BLaER1 treated with 17β-estradiol and CSF1 and Interleukin-3, amounts not matched to agents 10 nM and 100 nM (cell line): ENCODE measurements at regions not wholly inside any gene's neighbourhood (a gene's known extent, or its start where the extent isn't known, plus 50 kb on each side); places are given as distances from the start of the nearest gene placed in this dataset.
"Not testable (repeated sequence)": the region's sequence is repeated elsewhere in the genome, so short reads cannot be mapped to it uniquely, and the experiment has no call there.

Experiments used
- H3K27ac ChIP-seq, 11 experiments: shearing (Covaris generic); formaldehyde crosslinking; 2 replicates each; pipeline ENCODE4 v1.8.1; 2022
- H3K27me3 ChIP-seq, 11 experiments: shearing (Covaris generic); formaldehyde crosslinking; 2 replicates each; pipeline ENCODE4 v1.8.1; 2022
- H3K36me3 ChIP-seq, 11 experiments: shearing (Covaris generic); formaldehyde crosslinking; 2 replicates each; pipeline ENCODE4 v1.8.1; 2022
- H3K4me1 ChIP-seq, 10 experiments: shearing (Covaris generic); formaldehyde crosslinking; 2 replicates each; pipeline ENCODE4 v1.8.1; 2022
- H3K4me2 ChIP-seq, 11 experiments: shearing (Covaris generic); formaldehyde crosslinking; 2 replicates each; pipeline ENCODE4 v1.8.1; 2022
- H3K4me3 ChIP-seq, 10 experiments: shearing (Covaris generic); formaldehyde crosslinking; 2 replicates each; pipeline ENCODE4 v1.8.1; 2022
- H3K9ac ChIP-seq, 11 experiments: shearing (Covaris generic); formaldehyde crosslinking; 2 replicates each; pipeline ENCODE4 v1.8.1; 2022
- H3K9me3 ChIP-seq, 11 experiments: shearing (Covaris generic); formaldehyde crosslinking; replicated peaks in 1 of 11; 2 replicates each; pipeline ENCODE4 v1.8.1; 2022
- H4K20me1 ChIP-seq, 11 experiments: shearing (Covaris generic); formaldehyde crosslinking; 2 replicates each; pipeline ENCODE4 v1.8.1; 2022
- Cebpa-rat ChIP-seq, 11 experiments: shearing (Covaris generic); IDR thresholded peaks; 2 replicates each; pipeline ENCODE4 v1.8.1; 2022

GRCh38 chr10:80709866-80710265 lies 172.2 kb downstream of the SH2D4B start:
- no peak for TF ChIP-seq Cebpa-rat (IDR thresholded peaks at IDR 0.05)
- Histone ChIP-seq H3K9me3 (0 out of 22 replicates have a peak, but pooled peaks cover 0 to 5% (median 0%) of the 10 kb centered on the region in 11 experiments), H3K36me3 (no peaks in the 10 kb centered on the region), H3K4me2 (no peak overlapping the region), H3K4me1 (no peaks in the 10 kb centered on the region), H4K20me1 (no peaks in the 10 kb centered on the region), H3K27ac (no peak overlapping the region), H3K9ac (no peak overlapping the region), H3K27me3 (no peaks in the 10 kb centered on the region), H3K4me3 (no peak overlapping the region)

- H3K9me3 ChIP-seq: no peaks in the 10 kb centered on the region
- no peak for TF ChIP-seq Cebpa-rat (IDR thresholded peaks at IDR 0.05)
Observed at GRCh38 chr10:80713398-80713928, 175.8 kb downstream of the SH2D4B start.

GRCh38 chr10:80714566-80714965 lies 176.9 kb downstream of the SH2D4B start:
- H3K36me3 ChIP-seq: no peaks in the 10 kb centered on the region
- H3K27me3 ChIP-seq: no peaks in the 10 kb centered on the region
- H3K9me3 ChIP-seq: no peaks in the 10 kb centered on the region
- no peak overlapping the region for H3K4me3 ChIP-seq
- no peak for TF ChIP-seq Cebpa-rat (IDR thresholded peaks at IDR 0.05)
- no peaks in the 10 kb centered on the region for H4K20me1 ChIP-seq
- no peak overlapping the region for H3K9ac ChIP-seq
- no peaks in the 10 kb centered on the region for H3K4me1 ChIP-seq
- H3K27ac ChIP-seq: no peak overlapping the region
- H3K4me2 ChIP-seq: no peak overlapping the region

More at GRCh38 chr10:80713398-80713928, 175.8 kb downstream of the SH2D4B start:
- Histone ChIP-seq H3K4me3 (no peak overlapping the region), H3K4me1 (no peaks in the 10 kb centered on the region), H3K9ac (no peak overlapping the region), H3K4me2 (no peak overlapping the region), H3K27me3 (no peaks in the 10 kb centered on the region), H3K36me3 (no peaks in the 10 kb centered on the region), H4K20me1 (no peaks in the 10 kb centered on the region), H3K27ac (no peak overlapping the region)

- no peak overlapping the region for H3K4me3 ChIP-seq
- no peaks in the 10 kb centered on the region for H3K4me1 ChIP-seq
- no peaks in the 10 kb centered on the region for H4K20me1 ChIP-seq
- H3K4me2 ChIP-seq: no peak overlapping the region
- H3K27ac ChIP-seq: no peak overlapping the region
- peaks cover 0 to 15% (median 6%) of the 10 kb centered on the region in 11 experiments; a peak in 8 of 22 replicates for H3K9me3 ChIP-seq
- TF ChIP-seq Cebpa-rat (IDR thresholded peaks at IDR 0.05): no peak
- H3K27me3 ChIP-seq: no peaks in the 10 kb centered on the region
- no peak overlapping the region for H3K9ac ChIP-seq
- H3K36me3 ChIP-seq: no peaks in the 10 kb centered on the region
Observed at GRCh38 chr10:80718024-80718423, 180.3 kb downstream of the SH2D4B start.

- no peak overlapping the region for H3K4me2 ChIP-seq
- H3K36me3 ChIP-seq: no peaks in the 10 kb centered on the region
Observed at GRCh38 chr10:80719935-80720334, 182.2 kb downstream of the SH2D4B start.

GRCh38 chr10:80720549-80720948 lies 182.8 kb downstream of the SH2D4B start:
- TF ChIP-seq Cebpa-rat (IDR thresholded peaks at IDR 0.05): no peak
- H3K4me1 ChIP-seq: no peaks in the 10 kb centered on the region
- peaks cover 0 to 15% (median 6%) of the 10 kb centered on the region in 11 experiments; a peak in 8 of 22 replicates for H3K9me3 ChIP-seq
- no peaks in the 10 kb centered on the region for H3K36me3 ChIP-seq
- no peak overlapping the region for H3K9ac ChIP-seq
- no peaks in the 10 kb centered on the region for H3K27me3 ChIP-seq
- H4K20me1 ChIP-seq: no peaks in the 10 kb centered on the region
- no peak overlapping the region for H3K4me3 ChIP-seq
- no peak overlapping the region for H3K27ac ChIP-seq
- no peak overlapping the region for H3K4me2 ChIP-seq

More at GRCh38 chr10:80719935-80720334, 182.2 kb downstream of the SH2D4B start:
- no peak overlapping the region for H3K9ac ChIP-seq
- no peaks in the 10 kb centered on the region for H3K4me1 ChIP-seq
- no peaks in the 10 kb centered on the region for H3K27me3 ChIP-seq
- H4K20me1 ChIP-seq: no peaks in the 10 kb centered on the region
- no peak for TF ChIP-seq Cebpa-rat (IDR thresholded peaks at IDR 0.05)
- H3K4me3 ChIP-seq: no peak overlapping the region
- no peak overlapping the region for H3K27ac ChIP-seq
- peaks cover 0 to 15% (median 6%) of the 10 kb centered on the region in 11 experiments; a peak in 8 of 22 replicates for H3K9me3 ChIP-seq

- H3K4me1 ChIP-seq, H3K4me3 ChIP-seq, H3K9ac ChIP-seq, H3K27me3 ChIP-seq, H4K20me1 ChIP-seq, H3K9me3 ChIP-seq, H3K4me2 ChIP-seq, H3K27ac ChIP-seq, H3K36me3 ChIP-seq: not testable (repeated sequence)
Observed at GRCh38 chr10:80728354-80728753, 190.7 kb downstream of the SH2D4B start.

- H3K4me1 ChIP-seq: peaks cover 0 to 5% (median 2%) of the 10 kb centered on the region in 10 experiments; a peak in 5 of 20 replicates
- H3K9me3 ChIP-seq: peaks cover 0 to 7% (median 0%) of the 10 kb centered on the region in 11 experiments; a peak in 3 of 22 replicates
- H3K9ac ChIP-seq: no peak overlapping the region
- no peaks in the 10 kb centered on the region for H3K27me3 ChIP-seq
- H4K20me1 ChIP-seq: no peaks in the 10 kb centered on the region
- H3K4me2 ChIP-seq: peak overlapping the region in 5 of 11 experiments; percentile 2 to 41 (median 25); a peak in 3 of 22 replicates
- TF ChIP-seq Cebpa-rat (IDR thresholded peaks at IDR 0.05): no peak
- H3K4me3 ChIP-seq: no peak overlapping the region
- no peaks in the 10 kb centered on the region for H3K36me3 ChIP-seq
- no peak overlapping the region for H3K27ac ChIP-seq
Observed at GRCh38 chr10:80729896-80730295, 192.2 kb downstream of the SH2D4B start.

GRCh38 chr10:80730522-80730921 lies 192.8 kb downstream of the SH2D4B start:
- H3K4me3 ChIP-seq: no peak overlapping the region
- H3K36me3 ChIP-seq: no peaks in the 10 kb centered on the region
- H3K9ac ChIP-seq: no peak overlapping the region
- no peak overlapping the region for H3K27ac ChIP-seq
- H3K4me1 ChIP-seq: peaks cover 0 to 5% (median 2%) of the 10 kb centered on the region in 10 experiments; a peak in 5 of 20 replicates
- H3K9me3 ChIP-seq: peaks cover 0 to 7% (median 0%) of the 10 kb centered on the region in 11 experiments; a peak in 3 of 22 replicates
- H4K20me1 ChIP-seq: no peaks in the 10 kb centered on the region
- no peak for TF ChIP-seq Cebpa-rat (IDR thresholded peaks at IDR 0.05)
- H3K27me3 ChIP-seq: no peaks in the 10 kb centered on the region
- H3K4me2 ChIP-seq: no peak overlapping the region

- H3K27ac ChIP-seq: no peak overlapping the region
- no peaks in the 10 kb centered on the region for H3K36me3 ChIP-seq
- H3K27me3 ChIP-seq: no peaks in the 10 kb centered on the region
- peaks cover 0 to 11% (median 6%) of the 10 kb centered on the region in 10 experiments; a peak in 7 of 20 replicates for H3K4me1 ChIP-seq
- no peaks in the 10 kb centered on the region for H3K9me3 ChIP-seq
- no peak overlapping the region for H3K9ac ChIP-seq
- TF ChIP-seq Cebpa-rat (IDR thresholded peaks at IDR 0.05): no peak
- no peak overlapping the region for H3K4me3 ChIP-seq
- no peaks in the 10 kb centered on the region for H4K20me1 ChIP-seq
- H3K4me2 ChIP-seq: no peak overlapping the region
Observed at GRCh38 chr10:80734589-80734988, 196.9 kb downstream of the SH2D4B start.
